HG03064 (cell line): ENCODE measurements at regions not wholly inside any gene's neighbourhood (a gene's known extent, or its start where the extent isn't known, plus 50 kb on each side); places are given as distances from the start of the nearest gene placed in this dataset.
"Not testable (repeated sequence)": the region's sequence is repeated elsewhere in the genome, so short reads cannot be mapped to it uniquely, and the experiment has no call there.

ENCODE experiments used
- ATAC-seq: cut with Tn5 transposase; IDR thresholded peaks from one replicate; pipeline ENCODE4 v1.9.1; 2021; ENCODE audit warnings: low read depth; ENCODE audit not compliant: unreplicated experiment

GRCh38 chr14:65153101-65153500, 50.8 kb upstream of the MAX start:
- no peak for ATAC-seq

- peak; percentile 59 for ATAC-seq
These were observed 54.5 kb upstream of the MAX start for GRCh38 chr14:65156568-65157366.

- peak; percentile 65 for ATAC-seq
These were observed 57.2 kb upstream of the MAX start for GRCh38 chr14:65159281-65160062.

- peak; percentile 13 for ATAC-seq
These were observed 57.8 kb upstream of the MAX start for GRCh38 chr14:65160091-65160490.

- no peak for ATAC-seq
These were observed 59.7 kb upstream of the MAX start for GRCh38 chr14:65162031-65162430.

GRCh38 chr14:65164068-65164824, 61.9 kb upstream of the MAX start:
- no peak for ATAC-seq

GRCh38 chr14:65164825-65165135, 62.5 kb upstream of the MAX start:
- ATAC-seq, result no peak

- no peak for ATAC-seq
These were observed 64.8 kb upstream of the MAX start for GRCh38 chr14:65167072-65167645.

- no peak for ATAC-seq
These were observed 66.5 kb upstream of the MAX start for GRCh38 chr14:65168840-65169239.

- ATAC-seq, result peak; percentile 79
These were observed 67.0 kb upstream of the MAX start for GRCh38 chr14:65169351-65169750.

- ATAC-seq, result no peak
These were observed 68.0 kb upstream of the MAX start for GRCh38 chr14:65170318-65170717.

- no peak for ATAC-seq
These were observed 68.6 kb upstream of the MAX start for GRCh38 chr14:65170768-65171507.

- no peak for ATAC-seq
These were observed 71.8 kb upstream of the MAX start for GRCh38 chr14:65173973-65174693.

- no peak for ATAC-seq
These were observed 72.5 kb upstream of the MAX start for GRCh38 chr14:65174783-65175182.

GRCh38 chr14:65177551-65177950, 75.2 kb upstream of the MAX start:
- no peak for ATAC-seq

GRCh38 chr14:65179231-65179630, 76.9 kb upstream of the MAX start:
- not testable (repeated sequence) for ATAC-seq

GRCh38 chr14:65179918-65180724, 77.8 kb upstream of the MAX start:
- ATAC-seq, result peak; percentile 93

GRCh38 chr14:65180725-65181025, 78.4 kb upstream of the MAX start:
- ATAC-seq, result no peak
